Fibroblast of gingiva (primary cell): ENCODE measurements at regions not wholly inside any gene's neighbourhood (a gene's known extent, or its start where the extent isn't known, plus 50 kb on each side); places are given as distances from the start of the nearest gene placed in this dataset.
"Not testable (repeated sequence)": the region's sequence is repeated elsewhere in the genome, so short reads cannot be mapped to it uniquely, and the experiment has no call there.

Experiments used
- DNase-seq: peaks from one replicate; pipeline ENCODE4 v3.0.0-alpha.2; 2011; ENCODE audit warnings: low read depth

GRCh38 chr22:49676783-49677494 is 150.7 kb downstream of the BRD1 start:
- no peak for DNase-seq

- no peak for DNase-seq
Measured at GRCh38 chr22:49676230-49676629, 151.4 kb downstream of the BRD1 start.

- DNase-seq, result no peak
Measured at GRCh38 chr22:49674479-49675050, 153.1 kb downstream of the BRD1 start.

- no peak for DNase-seq
Measured at GRCh38 chr22:49673048-49673447, 154.6 kb downstream of the BRD1 start.

- no peak for DNase-seq
Measured at GRCh38 chr22:49672014-49672516, 155.6 kb downstream of the BRD1 start.

- DNase-seq, result no peak
Measured at GRCh38 chr22:49671331-49672013, 156.2 kb downstream of the BRD1 start.

- DNase-seq, result no peak
Measured at GRCh38 chr22:49670456-49671330, 157.0 kb downstream of the BRD1 start.

- DNase-seq, result not testable (repeated sequence)
Measured at GRCh38 chr22:49669969-49670455, 157.7 kb downstream of the BRD1 start.

GRCh38 chr22:49669427-49669968 is 158.2 kb downstream of the BRD1 start:
- not testable (repeated sequence) for DNase-seq

GRCh38 chr22:49668402-49668801 is 159.3 kb downstream of the BRD1 start:
- no peak for DNase-seq

GRCh38 chr22:49667236-49667635 is 160.4 kb downstream of the BRD1 start:
- no peak for DNase-seq

GRCh38 chr22:49666146-49666809 is 161.4 kb downstream of the BRD1 start:
- DNase-seq, result no peak

GRCh38 chr22:49664891-49665290 is 162.8 kb downstream of the BRD1 start:
- DNase-seq, result no peak

GRCh38 chr22:49664371-49664881 is 163.2 kb downstream of the BRD1 start:
- no peak for DNase-seq

GRCh38 chr22:49663823-49664222 is 163.8 kb downstream of the BRD1 start:
- DNase-seq, result no peak

GRCh38 chr22:49663311-49663711 is 164.4 kb downstream of the BRD1 start:
- no peak for DNase-seq

GRCh38 chr22:49662681-49663080 is 165.0 kb downstream of the BRD1 start:
- DNase-seq, result no peak

GRCh38 chr22:49660794-49661781 is 166.6 kb downstream of the BRD1 start:
- DNase-seq, result no peak

- DNase-seq, result no peak
Measured at GRCh38 chr22:49660321-49660720, 167.4 kb downstream of the BRD1 start.

GRCh38 chr22:49659924-49660315 is 167.8 kb downstream of the BRD1 start:
- no peak for DNase-seq
